Cardiac fibroblast (primary cell): ENCODE measurements at regions not wholly inside any gene's neighbourhood (a gene's known extent, or its start where the extent isn't known, plus 50 kb on each side); places are given as distances from the start of the nearest gene placed in this dataset.

Source experiments
- DNase-seq, 2 donors: peaks; one replicate each; pipeline versions ENCODE4 v3.0.0 to v3.0.0-alpha.2; 2010; ENCODE audit warnings: low read depth in 2 of 2
- H3K4me3 ChIP-seq, 2 donors: replicated peaks in 1 of 2; 1 replicate in 1 of 2; 2 replicates in 1 of 2; pipeline ENCODE4 v1.5.1; 2011; ENCODE audit warnings: low read depth in 2 of 2, low read length in 2 of 2, mild to moderate bottlenecking in 2 of 2, moderate library complexity in 1 of 2
- CTCF ChIP-seq: IDR thresholded peaks from one replicate; pipeline ENCODE4 v1.5.1; 2011; ENCODE audit warnings: low read depth, mild to moderate bottlenecking, low read length, inconsistent platforms

- H3K4me3 ChIP-seq, result no peak overlapping the region
- TF ChIP-seq CTCF, result no peak
- no peak for DNase-seq
Measured at GRCh38 chr22:22982616-22983015, 87.7 kb upstream of the GNAZ start.

- no peak overlapping the region for H3K4me3 ChIP-seq
- DNase-seq, result no peak
- no peak for TF ChIP-seq CTCF
Measured at GRCh38 chr22:22983123-22983522, 87.2 kb upstream of the GNAZ start.

GRCh38 chr22:22983816-22984215 lies 86.5 kb upstream of the GNAZ start:
- no peak overlapping the region for H3K4me3 ChIP-seq
- no peak for DNase-seq
- no peak for TF ChIP-seq CTCF

GRCh38 chr22:22984967-22985366 lies 85.4 kb upstream of the GNAZ start:
- TF ChIP-seq CTCF, result no peak

GRCh38 chr22:22986008-22986407 lies 84.3 kb upstream of the GNAZ start:
- no peak for DNase-seq
- H3K4me3 ChIP-seq, result no peak overlapping the region
- no peak for TF ChIP-seq CTCF

More at GRCh38 chr22:22984967-22985366, 85.4 kb upstream of the GNAZ start:
- no peak overlapping the region for H3K4me3 ChIP-seq
- DNase-seq, result no peak

- no peak overlapping the region for H3K4me3 ChIP-seq
- TF ChIP-seq CTCF, result no peak
- no peak for DNase-seq
Measured at GRCh38 chr22:22986640-22987039, 83.7 kb upstream of the GNAZ start.

- DNase-seq, result no peak
- no peak for TF ChIP-seq CTCF
Measured at GRCh38 chr22:22988150-22988549, 82.2 kb upstream of the GNAZ start.

More at GRCh38 chr22:22988150-22988549, 82.2 kb upstream of the GNAZ start:
- H3K4me3 ChIP-seq, result no peak overlapping the region
